ENCODE measurements at regions not wholly inside any gene's neighbourhood (a gene's known extent, or its start where the extent isn't known, plus 50 kb on each side); places are given as distances from the start of the nearest gene placed in this dataset.
"Not testable (repeated sequence)": the region's sequence is repeated elsewhere in the genome, so short reads cannot be mapped to it uniquely, and the experiment has no call there.

- no peak for DNase-seq
Measured at GRCh38 chr13:50629497-50629896, 214.0 kb downstream of the DLEU7 start.

- no peak for DNase-seq
Measured at GRCh38 chr13:50629966-50630365, 213.5 kb downstream of the DLEU7 start.

GRCh38 chr13:50631041-50631440 is 212.5 kb downstream of the DLEU7 start:
- no peak for DNase-seq

- DNase-seq = no peak
Measured at GRCh38 chr13:50634339-50634738, 209.2 kb downstream of the DLEU7 start.

- DNase-seq = no peak
Measured at GRCh38 chr13:50635504-50635903, 208.0 kb downstream of the DLEU7 start.

GRCh38 chr13:50636007-50636704 is 207.3 kb downstream of the DLEU7 start:
- DNase-seq = peak; percentile 76

GRCh38 chr13:50643060-50643459 is 200.4 kb downstream of the DLEU7 start:
- no peak for DNase-seq

- DNase-seq = no peak
Measured at GRCh38 chr13:50644081-50644871, 199.2 kb downstream of the DLEU7 start.

GRCh38 chr13:50645092-50645491 is 198.4 kb downstream of the DLEU7 start:
- DNase-seq = no peak

GRCh38 chr13:50646070-50646469 is 197.4 kb downstream of the DLEU7 start:
- no peak for DNase-seq

- DNase-seq = no peak
Measured at GRCh38 chr13:50649211-50649610, 194.3 kb downstream of the DLEU7 start.

GRCh38 chr13:50650592-50651504 is 192.6 kb downstream of the DLEU7 start:
- DNase-seq = no peak

GRCh38 chr13:50651922-50652321 is 191.6 kb downstream of the DLEU7 start:
- no peak for DNase-seq

- no peak for DNase-seq
Measured at GRCh38 chr13:50654331-50654730, 189.2 kb downstream of the DLEU7 start.

- DNase-seq = not testable (repeated sequence)
Measured at GRCh38 chr13:50661881-50662280, 181.6 kb downstream of the DLEU7 start.

- DNase-seq = no peak
Measured at GRCh38 chr13:50664951-50665350, 178.5 kb downstream of the DLEU7 start.

GRCh38 chr13:50668049-50668448 is 175.4 kb downstream of the DLEU7 start:
- no peak for DNase-seq

- no peak for DNase-seq
Measured at GRCh38 chr13:50668691-50669271, 174.7 kb downstream of the DLEU7 start.

- no peak for DNase-seq
Measured at GRCh38 chr13:50670272-50670671, 173.2 kb downstream of the DLEU7 start.

GRCh38 chr13:50670847-50671496 is 172.5 kb downstream of the DLEU7 start:
- no peak for DNase-seq

GRCh38 chr13:50671497-50671850 is 172.0 kb downstream of the DLEU7 start:
- DNase-seq = no peak

- DNase-seq = no peak
Measured at GRCh38 chr13:50672025-50672424, 171.5 kb downstream of the DLEU7 start.

- DNase-seq = no peak
Measured at GRCh38 chr13:50675651-50676050, 167.8 kb downstream of the DLEU7 start.

Data from islet precursor cell (in vitro differentiated cells).